DND-41 (cell line): ENCODE measurements at regions not wholly inside any gene's neighbourhood (a gene's known extent, or its start where the extent isn't known, plus 50 kb on each side); places are given as distances from the start of the nearest gene placed in this dataset.

Source experiments
- ATAC-seq: fragments of 200-7000 bp; cut with Tn5 transposase; 3 replicates; pipeline ENCODE4 v1.9.1; 2021; ENCODE audit warnings: low read depth; ENCODE audit not compliant: insufficient read depth
- DNase-seq: peaks from one replicate; pipeline ENCODE4 v3.0.0-alpha.2; 2020
- H2AFZ ChIP-seq: 2 replicates; pipeline ENCODE4 v1.6.0; 2012; ENCODE audit warnings: low read depth, low read length
- H3K27ac ChIP-seq: 2 replicates; pipeline ENCODE4 v1.5.1; 2012; ENCODE audit warnings: low read length, inconsistent platforms
- H3K27me3 ChIP-seq: fragments of 200-600 bp; sonication (generic); 2 replicates; pipeline ENCODE4 v1.6.0; 2012; ENCODE audit warnings: low read length, mild to moderate bottlenecking, inconsistent platforms; ENCODE audit not compliant: insufficient read depth, poor library complexity
- H3K36me3 ChIP-seq: 2 replicates; pipeline ENCODE4 v1.5.1; 2012; ENCODE audit warnings: low read length, inconsistent platforms; ENCODE audit not compliant: insufficient read depth
- H3K4me1 ChIP-seq: 2 replicates; pipeline ENCODE4 v1.5.1; 2012; ENCODE audit warnings: mild to moderate bottlenecking, low read length; ENCODE audit not compliant: insufficient read depth
- H3K4me2 ChIP-seq: 2 replicates; pipeline ENCODE4 v1.6.0; 2012; ENCODE audit warnings: mild to moderate bottlenecking, moderate library complexity, low read length, inconsistent platforms; ENCODE audit not compliant: insufficient read depth
- H3K4me3 ChIP-seq, 2 experiments: fragments of 200-600 bp in 1 of 2; shearing (Covaris generic) in 1 of 2; 2 replicates each; pipeline ENCODE4 v1.5.1; 2012 to 2016; ENCODE audit warnings: inconsistent platforms in 2 of 2, low read length in 2 of 2, mild to moderate bottlenecking in 2 of 2, low read depth in 1 of 2, moderate library complexity in 1 of 2
- H3K79me2 ChIP-seq: 2 replicates; pipeline ENCODE4 v1.6.0; 2012; ENCODE audit warnings: low read length, inconsistent platforms; ENCODE audit not compliant: insufficient read depth
- H3K9ac ChIP-seq: 2 replicates; pipeline ENCODE4 v1.6.0; 2012; ENCODE audit warnings: low read depth, mild to moderate bottlenecking, inconsistent platforms, low read length, moderate library complexity
- H3K9me3 ChIP-seq: 2 replicates; pipeline ENCODE4 v1.5.1; 2012; ENCODE audit warnings: low read length, moderate library complexity, mild to moderate bottlenecking, inconsistent platforms; ENCODE audit not compliant: insufficient read depth, severe bottlenecking
- H4K20me1 ChIP-seq: 2 replicates; pipeline ENCODE4 v1.6.0; 2012; ENCODE audit warnings: low read length; ENCODE audit not compliant: insufficient read depth
- EZH2 ChIP-seq: IDR thresholded peaks from 3 replicates; pipeline ENCODE4 v1.6.1; 2012; ENCODE audit warnings: borderline replicate concordance, low read depth, mild to moderate bottlenecking, moderate library complexity, low read length, inconsistent platforms; ENCODE audit not compliant: severe bottlenecking
- TF ChIP-seq, protein P1 (sequence below): IDR thresholded peaks from 2 replicates; pipeline ENCODE4 v1.5.1; 2012; ENCODE audit warnings: borderline replicate concordance, low read length, moderate library complexity, mild to moderate bottlenecking; ENCODE audit not compliant: poor library complexity, severe bottlenecking; ENCODE audit errors: extremely low read depth

GRCh38 chr7:52283335-52283734, 752.1 kb upstream of the POM121L12 start:
- no peaks in the 10 kb centered on the region for H3K36me3 ChIP-seq
- ATAC-seq (peak; percentile 90), DNase-seq (peak; percentile 20)
- peak overlapping the region; percentile 70 for H3K27ac ChIP-seq
- 0 out of 2 replicates have a peak overlapping the region, but pooled peaks have one; percentile 6 for H3K9ac ChIP-seq
- no peaks in the 10 kb centered on the region for H4K20me1 ChIP-seq
- H3K4me3 ChIP-seq: no peak overlapping the region
- H3K9me3 ChIP-seq: no peaks in the 10 kb centered on the region
- H3K27me3 ChIP-seq: no peaks in the 10 kb centered on the region
- TF ChIP-seq, protein P1, sequence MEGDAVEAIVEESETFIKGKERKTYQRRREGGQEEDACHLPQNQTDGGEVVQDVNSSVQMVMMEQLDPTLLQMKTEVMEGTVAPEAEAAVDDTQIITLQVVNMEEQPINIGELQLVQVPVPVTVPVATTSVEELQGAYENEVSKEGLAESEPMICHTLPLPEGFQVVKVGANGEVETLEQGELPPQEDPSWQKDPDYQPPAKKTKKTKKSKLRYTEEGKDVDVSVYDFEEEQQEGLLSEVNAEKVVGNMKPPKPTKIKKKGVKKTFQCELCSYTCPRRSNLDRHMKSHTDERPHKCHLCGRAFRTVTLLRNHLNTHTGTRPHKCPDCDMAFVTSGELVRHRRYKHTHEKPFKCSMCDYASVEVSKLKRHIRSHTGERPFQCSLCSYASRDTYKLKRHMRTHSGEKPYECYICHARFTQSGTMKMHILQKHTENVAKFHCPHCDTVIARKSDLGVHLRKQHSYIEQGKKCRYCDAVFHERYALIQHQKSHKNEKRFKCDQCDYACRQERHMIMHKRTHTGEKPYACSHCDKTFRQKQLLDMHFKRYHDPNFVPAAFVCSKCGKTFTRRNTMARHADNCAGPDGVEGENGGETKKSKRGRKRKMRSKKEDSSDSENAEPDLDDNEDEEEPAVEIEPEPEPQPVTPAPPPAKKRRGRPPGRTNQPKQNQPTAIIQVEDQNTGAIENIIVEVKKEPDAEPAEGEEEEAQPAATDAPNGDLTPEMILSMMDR: no peak
- TF ChIP-seq EZH2: no peak
- H3K4me1 ChIP-seq: peaks cover 23% of the 10 kb centered on the region
- no peak overlapping the region for H2AFZ ChIP-seq
- peak overlapping the region; percentile 17; the same call in 1 of the 2 replicates for H3K4me2 ChIP-seq
- no peaks in the 10 kb centered on the region for H3K79me2 ChIP-seq

GRCh38 chr7:52273685-52274610, 761.5 kb upstream of the POM121L12 start:
- no peak overlapping the region for H2AFZ ChIP-seq
- H3K36me3 ChIP-seq: no peaks in the 10 kb centered on the region
- no peak overlapping the region for H3K27ac ChIP-seq
- no peaks in the 10 kb centered on the region for H3K9me3 ChIP-seq
- H3K4me3 ChIP-seq: no peak overlapping the region
- DNase-seq (no peak), ATAC-seq (no peak)
- H4K20me1 ChIP-seq: no peaks in the 10 kb centered on the region
- TF ChIP-seq EZH2: no peak
- TF ChIP-seq, protein P1: no peak
- H3K4me1 ChIP-seq: no peaks in the 10 kb centered on the region
- no peak overlapping the region for H3K9ac ChIP-seq
- no peaks in the 10 kb centered on the region for H3K27me3 ChIP-seq
- no peaks in the 10 kb centered on the region for H3K79me2 ChIP-seq
- no peak overlapping the region for H3K4me2 ChIP-seq

GRCh38 chr7:52271703-52272102, 763.7 kb upstream of the POM121L12 start:
- Histone ChIP-seq H2AFZ (no peak overlapping the region), H4K20me1 (no peaks in the 10 kb centered on the region), H3K4me1 (no peaks in the 10 kb centered on the region), H3K36me3 (no peaks in the 10 kb centered on the region), H3K4me2 (no peak overlapping the region), H3K9ac (no peak overlapping the region), H3K27ac (no peak overlapping the region), H3K27me3 (no peaks in the 10 kb centered on the region), H3K79me2 (no peaks in the 10 kb centered on the region), H3K9me3 (no peaks in the 10 kb centered on the region), H3K4me3 (no peak overlapping the region)
- no peak for ATAC-seq
- no peak for TF ChIP-seq EZH2
- TF ChIP-seq, protein P1: no peak
- no peak for DNase-seq
